Fibroblast of the aortic adventitia (primary cell): ENCODE measurements at regions not wholly inside any gene's neighbourhood (a gene's known extent, or its start where the extent isn't known, plus 50 kb on each side); places are given as distances from the start of the nearest gene placed in this dataset.
"Not testable (repeated sequence)": the region's sequence is repeated elsewhere in the genome, so short reads cannot be mapped to it uniquely, and the experiment has no call there.

Experiments
- DNase-seq: peaks from one replicate; pipeline ENCODE4 v3.0.0-alpha.2; 2010; ENCODE audit warnings: low read depth
- H3K4me3 ChIP-seq: 2 replicates; pipeline ENCODE4 v1.5.1; 2011; ENCODE audit warnings: low read depth, mild to moderate bottlenecking, control low read depth, low read length, moderate library complexity
- CTCF ChIP-seq: IDR thresholded peaks from 2 replicates; pipeline ENCODE4 v1.5.1; 2011; ENCODE audit warnings: mild to moderate bottlenecking, low read length, control low read depth, inconsistent platforms; ENCODE audit not compliant: insufficient read depth

- DNase-seq = no peak
- TF ChIP-seq CTCF = no peak
- no peak overlapping the region for H3K4me3 ChIP-seq
Observed at GRCh38 chr1:9440763-9441194, 98.5 kb upstream of the SLC25A33 start.

DNA sequence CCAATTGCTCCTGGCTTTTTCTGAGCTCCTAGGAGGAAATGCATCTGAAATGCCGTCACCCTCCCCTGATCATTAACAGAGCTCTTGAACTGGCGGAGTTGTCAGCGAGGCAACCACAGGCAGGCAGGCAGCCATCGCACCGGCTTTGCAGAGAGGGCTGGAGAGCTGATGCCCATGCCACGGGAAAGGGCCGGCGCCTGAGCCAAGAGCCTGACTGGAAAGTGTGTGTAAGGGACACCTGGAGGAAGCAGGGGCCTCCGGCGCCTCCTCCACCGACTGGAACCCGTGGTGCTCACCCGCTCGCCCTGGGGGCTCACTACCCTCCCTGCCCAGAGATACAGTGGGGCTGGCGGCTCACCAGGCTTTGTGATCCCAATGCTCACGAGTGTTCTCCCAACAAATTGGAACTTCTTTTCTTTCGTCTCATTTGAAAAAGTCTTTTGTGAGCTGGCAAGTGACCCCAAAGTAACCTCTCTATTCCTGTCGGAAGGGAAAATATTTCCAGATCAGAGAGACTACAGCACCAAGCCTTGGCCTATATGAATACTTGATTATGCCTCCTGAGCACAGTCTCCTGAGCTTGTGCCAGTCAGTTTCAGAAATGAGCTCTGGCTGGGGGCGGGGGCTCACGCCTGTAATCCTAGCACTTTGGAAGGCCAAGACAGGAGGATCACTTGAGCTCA is 97.7 kb upstream of the SLC25A33 start:
- no peak overlapping the region for H3K4me3 ChIP-seq
- TF ChIP-seq CTCF = no peak
- peak; percentile 28 for DNase-seq

GRCh38 chr1:9442278-9442846 is 96.9 kb upstream of the SLC25A33 start:
- DNase-seq = peak; percentile 36
- TF ChIP-seq CTCF = no peak
- H3K4me3 ChIP-seq = no peak overlapping the region

- no peak for DNase-seq
- TF ChIP-seq CTCF = no peak
- no peak overlapping the region for H3K4me3 ChIP-seq
Observed at GRCh38 chr1:9442986-9443385, 96.3 kb upstream of the SLC25A33 start.

GRCh38 chr1:9443913-9444445 is 95.3 kb upstream of the SLC25A33 start:
- DNase-seq = no peak

DNA sequence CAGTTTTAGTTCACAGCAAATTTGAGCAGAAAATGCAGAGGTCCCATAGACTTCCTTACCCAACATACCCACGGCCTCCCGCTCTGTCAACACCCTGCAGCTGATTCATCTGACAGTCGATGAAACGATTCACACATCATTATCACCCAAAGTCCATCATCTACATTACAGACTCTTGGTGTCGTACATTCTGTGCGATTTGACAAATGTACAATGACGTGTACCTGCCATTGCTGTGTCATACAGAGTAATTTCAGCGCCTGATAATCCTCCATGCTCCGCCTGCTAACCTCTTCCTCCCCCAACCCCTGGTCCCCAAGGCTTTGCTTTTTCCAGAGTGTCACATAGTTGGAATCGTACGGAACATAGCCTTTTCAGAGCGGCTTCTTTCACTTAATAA is 94.7 kb upstream of the SLC25A33 start:
- H3K4me3 ChIP-seq = no peak overlapping the region
- no peak for TF ChIP-seq CTCF
- DNase-seq = no peak

More at GRCh38 chr1:9443913-9444445, 95.3 kb upstream of the SLC25A33 start:
- H3K4me3 ChIP-seq = no peak overlapping the region
- no peak for TF ChIP-seq CTCF

DNA sequence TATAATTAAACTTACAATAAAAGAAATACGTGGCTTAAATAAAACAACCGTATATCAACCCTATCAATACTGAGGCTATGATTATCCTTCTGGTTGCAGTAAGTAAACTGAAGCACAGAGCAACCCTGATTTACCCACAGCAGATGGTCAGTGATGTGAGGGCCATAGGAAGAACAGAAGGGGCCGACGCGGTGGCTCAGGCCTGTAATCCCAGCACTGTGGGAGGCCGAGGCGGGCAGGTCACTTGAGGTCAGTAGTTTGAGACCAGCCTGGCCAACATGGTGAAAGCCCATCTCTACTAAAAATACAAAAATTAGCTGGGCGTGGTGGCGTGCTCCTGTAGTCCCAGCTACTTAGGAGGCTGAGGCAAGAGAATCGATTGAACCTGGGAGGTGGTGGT is 94.2 kb upstream of the SLC25A33 start:
- not testable (repeated sequence) for DNase-seq, H3K4me3 ChIP-seq
